Common myeloid progenitor, CD34-positive (primary cell): ENCODE measurements at regions not wholly inside any gene's neighbourhood (a gene's known extent, or its start where the extent isn't known, plus 50 kb on each side); places are given as distances from the start of the nearest gene placed in this dataset.

Experiments used
- CTCF ChIA-PET: fragments of 350-600 bp; sonication (Branson Sonifier 250); formaldehyde crosslinking; loops from one replicate; lab custom pipeline; 2021; ENCODE audit warnings: antibody characterized with exemption; lab: Charles Lee
- POLR2A ChIA-PET: fragments of 350-600 bp; sonication (Branson Sonifier 250); formaldehyde crosslinking; loops from one replicate; lab custom pipeline; 2021; ENCODE audit warnings: antibody characterized with exemption; lab: Charles Lee
- DNase-seq, 3 donors: peaks; one replicate each; pipeline versions ENCODE4 v3.0.0 to v3.0.0-alpha.2; 2013
- H3K27ac ChIP-seq, 2 experiments: 1 replicate in 1 of 2; 2 replicates in 1 of 2; pipeline ENCODE4 v1.7.0; 2013; ENCODE audit warnings: inconsistent platforms in 2 of 2, low read length in 2 of 2, mild to moderate bottlenecking in 2 of 2, low read depth in 1 of 2, moderate library complexity in 1 of 2; ENCODE audit not compliant: severe bottlenecking in 2 of 2, insufficient read depth in 1 of 2, poor library complexity in 1 of 2
- H3K27me3 ChIP-seq, 5 experiments: replicated peaks in 2 of 5; 1 replicate in 3 of 5; 2 replicates in 2 of 5; pipeline versions ENCODE4 v1.6.1 to v1.7.0; 2013; ENCODE audit warnings: low read length in 4 of 5, mild to moderate bottlenecking in 2 of 5, moderate library complexity in 2 of 5, inconsistent platforms in 1 of 5; ENCODE audit not compliant: insufficient read depth in 5 of 5, control insufficient read depth in 4 of 5
- H3K36me3 ChIP-seq, 4 experiments: 1 replicate in 2 of 4; 2 replicates in 2 of 4; pipeline versions ENCODE4 v1.6.1 to v1.7.0; 2013; ENCODE audit warnings: low read length in 3 of 4, control low read depth in 1 of 4, mild to moderate bottlenecking in 1 of 4; ENCODE audit not compliant: control insufficient read depth in 4 of 4, insufficient read depth in 4 of 4
- H3K4me1 ChIP-seq, 4 experiments: 1 replicate in 3 of 4; 2 replicates in 1 of 4; pipeline versions ENCODE4 v1.6.1 to v1.7.1; 2013; ENCODE audit warnings: low read length in 3 of 4, mild to moderate bottlenecking in 3 of 4, control low read depth in 1 of 4, inconsistent platforms in 1 of 4, moderate library complexity in 1 of 4; ENCODE audit not compliant: control insufficient read depth in 4 of 4, insufficient read depth in 4 of 4; ENCODE audit errors: control extremely low read depth in 1 of 4
- H3K4me3 ChIP-seq, 7 experiments: 1 replicate in 4 of 7; 2 replicates in 3 of 7; pipeline versions ENCODE4 v1.5.1 to v1.7.0; 2013; ENCODE audit warnings: mild to moderate bottlenecking in 7 of 7, low read length in 6 of 7, moderate library complexity in 6 of 7, inconsistent platforms in 2 of 7, low read depth in 2 of 7, control low read depth in 1 of 7; ENCODE audit not compliant: insufficient read depth in 4 of 7, control insufficient read depth in 1 of 7; ENCODE audit errors: extremely low read depth in 1 of 7
- H3K9me3 ChIP-seq, 5 experiments: 1 replicate in 4 of 5; 2 replicates in 1 of 5; pipeline versions ENCODE4 v1.6.1 to v1.7.1; 2013; ENCODE audit warnings: low read length in 4 of 5, mild to moderate bottlenecking in 2 of 5, inconsistent platforms in 1 of 5, low read depth in 1 of 5, moderate library complexity in 1 of 5; ENCODE audit not compliant: control insufficient read depth in 4 of 5, insufficient read depth in 2 of 5; ENCODE audit errors: control extremely low read depth in 1 of 5
- WGBS: methylation state at CpG from one replicate; pipeline ENCODE4 v1.1.5; 2013; ENCODE audit not compliant: insufficient coverage; 5-methylcytosine and 5-hydroxymethylcytosine counted together

- Histone ChIP-seq H3K4me3 (no peak overlapping the region), H3K27ac (no peak overlapping the region), H3K36me3 (no peaks in the 10 kb centered on the region), H3K4me1 (no peaks in the 10 kb centered on the region), H3K27me3 (peaks cover 0 to 5% (median 0%) of the 10 kb centered on the region in 5 experiments), H3K9me3 (peaks cover 0 to 8% (median 0%) of the 10 kb centered on the region in 5 experiments)
- WGBS = 66% methylated on average over 7 of the region's 7 CpGs
- ChIA-PET POLR2A (no interaction called here), CTCF (no interaction called here)
- no peak for DNase-seq
Measured at GRCh38 chr21:32184485-32184884, 94.4 kb downstream of the MIS18A start.

GRCh38 chr21:32184065-32184464, 94.8 kb downstream of the MIS18A start:
- Histone ChIP-seq H3K9me3 (peaks cover 0 to 8% (median 0%) of the 10 kb centered on the region in 5 experiments), H3K27me3 (peaks cover 0 to 7% (median 0%) of the 10 kb centered on the region in 5 experiments), H3K36me3 (no peaks in the 10 kb centered on the region), H3K4me1 (no peaks in the 10 kb centered on the region), H3K27ac (no peak overlapping the region), H3K4me3 (no peak overlapping the region)
- WGBS = 79% methylated on average over 5 of the region's 5 CpGs
- CTCF ChIA-PET = no interaction called here
- no peak for DNase-seq
- POLR2A ChIA-PET = no interaction called here

GRCh38 chr21:32183396-32183795, 95.5 kb downstream of the MIS18A start:
- H3K27me3 ChIP-seq = peaks cover 0 to 8% (median 0%) of the 10 kb centered on the region in 5 experiments
- ChIA-PET POLR2A (no interaction called here), CTCF (no interaction called here)
- H3K27ac ChIP-seq = no peak overlapping the region
- H3K36me3 ChIP-seq = no peaks in the 10 kb centered on the region
- peaks cover 0 to 8% (median 0%) of the 10 kb centered on the region in 5 experiments for H3K9me3 ChIP-seq
- H3K4me3 ChIP-seq = no peak overlapping the region
- no peaks in the 10 kb centered on the region for H3K4me1 ChIP-seq
- no peak for DNase-seq

- Histone ChIP-seq H3K4me3 (no peak overlapping the region), H3K27me3 (peaks cover 0 to 8% (median 0%) of the 10 kb centered on the region in 5 experiments), H3K9me3 (peaks cover 0 to 4% (median 0%) of the 10 kb centered on the region in 5 experiments), H3K36me3 (no peaks in the 10 kb centered on the region), H3K27ac (no peak overlapping the region), H3K4me1 (no peaks in the 10 kb centered on the region)
- DNase-seq = no peak
- POLR2A ChIA-PET = no interaction called here
- 90% methylated on average over 5 of the region's 5 CpGs for WGBS
- CTCF ChIA-PET = no interaction called here
Measured at GRCh38 chr21:32182449-32182848, 96.4 kb downstream of the MIS18A start.

- Histone ChIP-seq H3K9me3 (peaks cover 0 to 4% (median 0%) of the 10 kb centered on the region in 5 experiments), H3K4me3 (no peak overlapping the region), H3K4me1 (no peaks in the 10 kb centered on the region), H3K36me3 (no peaks in the 10 kb centered on the region), H3K27ac (no peak overlapping the region), H3K27me3 (peaks cover 0 to 3% (median 0%) of the 10 kb centered on the region in 5 experiments)
- 100% methylated on average over 1 of the region's 1 CpG for WGBS
- CTCF ChIA-PET = no interaction called here
- no peak for DNase-seq
- POLR2A ChIA-PET = no interaction called here
Measured at GRCh38 chr21:32181457-32181856, 97.4 kb downstream of the MIS18A start.

- Histone ChIP-seq H3K36me3 (no peaks in the 10 kb centered on the region), H3K27ac (no peak overlapping the region), H3K4me1 (no peaks in the 10 kb centered on the region), H3K4me3 (no peak overlapping the region), H3K27me3 (peaks cover 0 to 3% (median 0%) of the 10 kb centered on the region in 5 experiments), H3K9me3 (peaks cover 0 to 1% (median 0%) of the 10 kb centered on the region in 5 experiments)
- ChIA-PET CTCF (no interaction called here), POLR2A (no interaction called here)
- DNase-seq = no peak
Measured at GRCh38 chr21:32174819-32175218, 104.0 kb downstream of the MIS18A start.

GRCh38 chr21:32173121-32173724, 105.6 kb downstream of the MIS18A start:
- Histone ChIP-seq H3K27ac (no peak overlapping the region), H3K4me3 (no peak overlapping the region), H3K27me3 (peaks cover 0 to 2% (median 0%) of the 10 kb centered on the region in 5 experiments), H3K9me3 (peaks cover 0 to 1% (median 0%) of the 10 kb centered on the region in 5 experiments), H3K36me3 (no peaks in the 10 kb centered on the region), H3K4me1 (no peaks in the 10 kb centered on the region)
- no peak for DNase-seq
- ChIA-PET POLR2A (no interaction called here), CTCF (no interaction called here)
- no CpG with 5 or more reads among the region's 1 CpG for WGBS
